HepG2 (cell line): ENCODE measurements at regions not wholly inside any gene's neighbourhood (a gene's known extent, or its start where the extent isn't known, plus 50 kb on each side); places are given as distances from the start of the nearest gene placed in this dataset.
A peak's percentile ranks its signal among the peaks of the same experiment; 100 is the strongest.

Experiments used
- AHDC1 ChIP-seq: sonication (generic); formaldehyde crosslinking; IDR thresholded peaks from 2 replicates; pipeline ENCODE4 v1.5.1; 2020; ENCODE audit warnings: mild to moderate bottlenecking, missing genetic modification reagents, borderline replicate concordance
- ARID3A ChIP-seq: IDR thresholded peaks from 2 replicates; pipeline ENCODE4 v1.6.1; 2012; ENCODE audit warnings: low read depth, low read length, improper control_type of control experiment
- ATF1 ChIP-seq: IDR thresholded peaks from 2 replicates; pipeline ENCODE4 v1.6.1; 2016; ENCODE audit warnings: mild to moderate bottlenecking, control low read depth
- EP300 ChIP-seq, 3 experiments: sonication (generic) in 1 of 3; formaldehyde crosslinking in 1 of 3; IDR thresholded peaks; 2 replicates each; pipeline versions ENCODE4 v1.5.1 to v1.6.1; 2011 to 2020; ENCODE audit warnings: low read depth in 2 of 3, low read length in 2 of 3, borderline replicate concordance in 1 of 3, improper control_type of control experiment in 1 of 3, mild to moderate bottlenecking in 1 of 3, missing genetic modification reagents in 1 of 3, moderate library complexity in 1 of 3
- FOXP1 ChIP-seq, 2 experiments: fragments of 450-650 bp in 1 of 2; IDR thresholded peaks; 2 replicates each; pipeline ENCODE4 v1.6.1; 2017 to 2018; ENCODE audit warnings: antibody characterized with exemption in 1 of 2
- HDAC1 ChIP-seq: sonication (generic); formaldehyde crosslinking; IDR thresholded peaks from 2 replicates; pipeline ENCODE4 v1.5.1; 2020; ENCODE audit warnings: mild to moderate bottlenecking, missing genetic modification reagents
- HNF4A ChIP-seq: sonication (generic); formaldehyde crosslinking; IDR thresholded peaks from 2 replicates; pipeline ENCODE4 v1.4.0; 2020; ENCODE audit warnings: missing genetic modification reagents
- MIXL1 ChIP-seq: IDR thresholded peaks from 2 replicates; pipeline ENCODE4 v1.6.1; 2016
- ONECUT2 ChIP-seq: sonication (generic); formaldehyde crosslinking; IDR thresholded peaks from 2 replicates; pipeline ENCODE4 v1.4.0; 2020; ENCODE audit warnings: missing genetic modification reagents
- RBFOX2 ChIP-seq: fragments of 200-400 bp; formaldehyde crosslinking; IDR thresholded peaks from 2 replicates; pipeline ENCODE4 v1.6.1; 2017; ENCODE audit warnings: low read depth, mild to moderate bottlenecking, low read length
- SALL1 ChIP-seq: sonication (generic); formaldehyde crosslinking; IDR thresholded peaks from 2 replicates; pipeline ENCODE4 v1.8.0; 2022; ENCODE audit warnings: mild to moderate bottlenecking, missing genetic modification reagents
- TAF1 ChIP-seq: sonication (generic); formaldehyde crosslinking; IDR thresholded peaks from 2 replicates; pipeline ENCODE4 v1.4.0; 2020; ENCODE audit warnings: missing genetic modification reagents
- TF ChIP-seq, protein P1 (sequence below): IDR thresholded peaks from 2 replicates; pipeline ENCODE4 v1.6.1; 2016; ENCODE audit warnings: missing compliant biosample characterization, missing genetic modification reagents, borderline replicate concordance
- TF ChIP-seq, protein P2 (sequence below): sonication (generic); formaldehyde crosslinking; IDR thresholded peaks from 2 replicates; pipeline ENCODE4 v1.4.0; 2020; ENCODE audit warnings: missing genetic modification reagents, mild to moderate bottlenecking, borderline replicate concordance
- TF ChIP-seq, protein P3 (sequence below): IDR thresholded peaks from 2 replicates; pipeline ENCODE4 v1.6.1; 2016; ENCODE audit warnings: control low read depth
- TF ChIP-seq, protein P4 (sequence below): sonication (generic); formaldehyde crosslinking; conservative IDR thresholded peaks from 2 replicates; pipeline ENCODE4 v1.4.0; 2020; ENCODE audit warnings: missing genetic modification reagents

DNA sequence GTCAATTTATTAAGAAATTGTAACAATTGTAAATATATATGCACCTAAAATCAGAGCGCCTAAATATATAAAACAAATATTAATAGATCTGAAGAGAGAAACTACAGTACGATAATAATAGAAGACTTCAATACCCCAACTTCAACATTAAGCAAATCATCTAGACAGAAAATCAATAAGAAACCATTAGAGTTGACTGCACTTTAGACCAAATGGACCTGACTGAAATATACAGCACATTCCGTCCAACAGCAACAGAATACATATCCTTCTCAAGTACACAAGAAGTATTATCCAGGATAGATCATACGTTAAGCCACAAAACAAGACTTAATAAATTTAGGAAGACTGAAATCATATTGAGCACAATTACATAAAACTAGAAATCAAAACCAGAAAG lies 208.7 kb downstream of the MED10 start (continued):
- TF ChIP-seq AHDC1 (CRISPR knock-in tag) = peak; percentile 58
- TF ChIP-seq, protein P1, sequence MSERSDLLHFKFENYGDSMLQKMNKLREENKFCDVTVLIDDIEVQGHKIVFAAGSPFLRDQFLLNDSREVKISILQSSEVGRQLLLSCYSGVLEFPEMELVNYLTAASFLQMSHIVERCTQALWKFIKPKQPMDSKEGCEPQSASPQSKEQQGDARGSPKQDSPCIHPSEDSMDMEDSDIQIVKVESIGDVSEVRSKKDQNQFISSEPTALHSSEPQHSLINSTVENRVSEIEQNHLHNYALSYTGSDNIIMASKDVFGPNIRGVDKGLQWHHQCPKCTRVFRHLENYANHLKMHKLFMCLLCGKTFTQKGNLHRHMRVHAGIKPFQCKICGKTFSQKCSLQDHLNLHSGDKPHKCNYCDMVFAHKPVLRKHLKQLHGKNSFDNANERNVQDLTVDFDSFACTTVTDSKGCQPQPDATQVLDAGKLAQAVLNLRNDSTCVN (CRISPR knock-in tag) = no peak
- peak in 1 of 2 experiments; percentile 25; a peak in 1 of 4 replicates for TF ChIP-seq EP300 (IDR thresholded peaks at IDR 0.05; ENCODE audit: low read depth in 2 of 2, low read length in 2 of 2)
- TF ChIP-seq EP300 (CRISPR knock-in tag; IDR thresholded peaks at IDR 0.05; ENCODE audit: borderline replicate concordance) = no peak
- TF ChIP-seq, protein P2, sequence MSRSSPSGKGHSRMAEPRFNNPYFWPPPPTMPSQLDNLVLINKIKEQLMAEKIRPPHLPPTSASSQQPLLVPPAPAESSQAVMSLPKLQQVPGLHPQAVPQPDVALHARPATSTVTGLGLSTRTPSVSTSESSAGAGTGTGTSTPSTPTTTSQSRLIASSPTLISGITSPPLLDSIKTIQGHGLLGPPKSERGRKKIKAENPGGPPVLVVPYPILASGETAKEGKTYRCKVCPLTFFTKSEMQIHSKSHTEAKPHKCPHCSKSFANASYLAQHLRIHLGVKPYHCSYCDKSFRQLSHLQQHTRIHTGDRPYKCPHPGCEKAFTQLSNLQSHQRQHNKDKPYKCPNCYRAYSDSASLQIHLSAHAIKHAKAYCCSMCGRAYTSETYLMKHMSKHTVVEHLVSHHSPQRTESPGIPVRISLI = no peak
- TF ChIP-seq ONECUT2 (CRISPR knock-in tag) = peak; percentile 88
- 0 out of 2 replicates have a peak, but pooled peaks have one; percentile 18 for TF ChIP-seq HDAC1
- TF ChIP-seq, protein P3, sequence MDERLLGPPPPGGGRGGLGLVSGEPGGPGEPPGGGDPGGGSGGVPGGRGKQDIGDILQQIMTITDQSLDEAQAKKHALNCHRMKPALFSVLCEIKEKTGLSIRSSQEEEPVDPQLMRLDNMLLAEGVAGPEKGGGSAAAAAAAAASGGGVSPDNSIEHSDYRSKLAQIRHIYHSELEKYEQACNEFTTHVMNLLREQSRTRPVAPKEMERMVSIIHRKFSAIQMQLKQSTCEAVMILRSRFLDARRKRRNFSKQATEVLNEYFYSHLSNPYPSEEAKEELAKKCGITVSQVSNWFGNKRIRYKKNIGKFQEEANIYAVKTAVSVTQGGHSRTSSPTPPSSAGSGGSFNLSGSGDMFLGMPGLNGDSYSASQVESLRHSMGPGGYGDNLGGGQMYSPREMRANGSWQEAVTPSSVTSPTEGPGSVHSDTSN (CRISPR knock-in tag) = peak; percentile 65
- TF ChIP-seq FOXP1 (IDR thresholded peaks at IDR 0.05) = no peak
- TF ChIP-seq FOXP1 (CRISPR knock-in tag; IDR thresholded peaks at IDR 0.05) = 0 out of 2 replicates have a peak, but pooled peaks have one; percentile 8
- no peak for TF ChIP-seq SALL1 (CRISPR knock-in tag)
- no peak for TF ChIP-seq TAF1 (CRISPR knock-in tag)
- 0 out of 2 replicates have a peak, but pooled peaks have one; percentile 43 for TF ChIP-seq MIXL1 (CRISPR knock-in tag)
- no peak for TF ChIP-seq ATF1 (CRISPR knock-in tag)
- TF ChIP-seq RBFOX2 = no peak
- TF ChIP-seq, protein P4, sequence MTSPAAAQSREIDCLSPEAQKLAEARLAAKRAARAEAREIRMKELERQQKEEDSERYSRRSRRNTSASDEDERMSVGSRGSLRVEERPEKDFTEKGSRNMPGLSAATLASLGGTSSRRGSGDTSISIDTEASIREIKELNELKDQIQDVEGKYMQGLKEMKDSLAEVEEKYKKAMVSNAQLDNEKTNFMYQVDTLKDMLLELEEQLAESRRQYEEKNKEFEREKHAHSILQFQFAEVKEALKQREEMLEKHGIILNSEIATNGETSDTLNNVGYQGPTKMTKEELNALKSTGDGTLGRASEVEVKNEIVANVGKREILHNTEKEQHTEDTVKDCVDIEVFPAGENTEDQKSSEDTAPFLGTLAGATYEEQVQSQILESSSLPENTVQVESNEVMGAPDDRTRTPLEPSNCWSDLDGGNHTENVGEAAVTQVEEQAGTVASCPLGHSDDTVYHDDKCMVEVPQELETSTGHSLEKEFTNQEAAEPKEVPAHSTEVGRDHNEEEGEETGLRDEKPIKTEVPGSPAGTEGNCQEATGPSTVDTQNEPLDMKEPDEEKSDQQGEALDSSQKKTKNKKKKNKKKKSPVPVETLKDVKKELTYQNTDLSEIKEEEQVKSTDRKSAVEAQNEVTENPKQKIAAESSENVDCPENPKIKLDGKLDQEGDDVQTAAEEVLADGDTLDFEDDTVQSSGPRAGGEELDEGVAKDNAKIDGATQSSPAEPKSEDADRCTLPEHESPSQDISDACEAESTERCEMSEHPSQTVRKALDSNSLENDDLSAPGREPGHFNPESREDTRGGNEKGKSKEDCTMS (CRISPR knock-in tag) = no peak
- peak; percentile 37; the same call in 1 of the 2 replicates for TF ChIP-seq ARID3A
- TF ChIP-seq HNF4A (CRISPR knock-in tag) = peak; percentile 53
